ENCODE measurements at regions not wholly inside any gene's neighbourhood (a gene's known extent, or its start where the extent isn't known, plus 50 kb on each side); places are given as distances from the start of the nearest gene placed in this dataset.

GRCh38 chr12:66800046-66800445 is 121.2 kb upstream of the GRIP1 start:
- DNase-seq (ENCODE audit: low read depth): no peak
- no peak overlapping the region for H3K4me3 ChIP-seq (ENCODE audit: low read depth, low read length)
- TF ChIP-seq CTCF (IDR thresholded peaks at IDR 0.05; ENCODE audit: insufficient read depth, low read length): no peak

GRCh38 chr12:66803930-66804329 is 125.1 kb upstream of the GRIP1 start:
- no peak for DNase-seq (ENCODE audit: low read depth)
- no peak overlapping the region for H3K4me3 ChIP-seq (ENCODE audit: low read depth, low read length)
- TF ChIP-seq CTCF (IDR thresholded peaks at IDR 0.05; ENCODE audit: insufficient read depth, low read length): no peak

- no peak for TF ChIP-seq CTCF (IDR thresholded peaks at IDR 0.05; ENCODE audit: insufficient read depth, low read length)
- H3K4me3 ChIP-seq (ENCODE audit: low read depth, low read length): no peak overlapping the region
- DNase-seq (ENCODE audit: low read depth): no peak
Measured at GRCh38 chr12:66804563-66804974, 125.7 kb upstream of the GRIP1 start.

GRCh38 chr12:66808606-66809005 is 129.7 kb upstream of the GRIP1 start:
- DNase-seq (ENCODE audit: low read depth): no peak
- no peak overlapping the region for H3K4me3 ChIP-seq (ENCODE audit: low read depth, low read length)
- no peak for TF ChIP-seq CTCF (IDR thresholded peaks at IDR 0.05; ENCODE audit: insufficient read depth, low read length)

GRCh38 chr12:66813137-66813892 is 134.4 kb upstream of the GRIP1 start:
- DNase-seq (ENCODE audit: low read depth): no peak
- no peak for TF ChIP-seq CTCF (IDR thresholded peaks at IDR 0.05; ENCODE audit: insufficient read depth, low read length)
- H3K4me3 ChIP-seq (ENCODE audit: low read depth, low read length): no peak overlapping the region

- no peak for DNase-seq (ENCODE audit: low read depth)
- no peak for TF ChIP-seq CTCF (IDR thresholded peaks at IDR 0.05; ENCODE audit: insufficient read depth, low read length)
- no peak overlapping the region for H3K4me3 ChIP-seq (ENCODE audit: low read depth, low read length)
Measured at GRCh38 chr12:66819587-66819986, 140.7 kb upstream of the GRIP1 start.

GRCh38 chr12:66822961-66823360 is 144.1 kb upstream of the GRIP1 start:
- DNase-seq (ENCODE audit: low read depth): no peak
- no peak overlapping the region for H3K4me3 ChIP-seq (ENCODE audit: low read depth, low read length)
- no peak for TF ChIP-seq CTCF (IDR thresholded peaks at IDR 0.05; ENCODE audit: insufficient read depth, low read length)

Measured in fibroblast of the aortic adventitia (primary cell).